Spleen (tissue), 11 donors: ENCODE measurements at regions not wholly inside any gene's neighbourhood (a gene's known extent, or its start where the extent isn't known, plus 50 kb on each side); places are given as distances from the start of the nearest gene placed in this dataset.

Experiments
- DNase-seq: peaks from one replicate; pipeline ENCODE4 v3.0.0-alpha.2; 2020
- H3K27ac ChIP-seq, 8 donors: fragments of 200-600 bp; sonication (generic) in 7 of 8; 1 replicate in 4 of 8; 2 replicates in 4 of 8; pipeline versions ENCODE4 v1.5.0 to v1.8.0; 2016 to 2021; ENCODE audit warnings: inconsistent platforms in 4 of 8, mild to moderate bottlenecking in 4 of 8, moderate library complexity in 1 of 8
- H3K27me3 ChIP-seq, 7 donors: fragments of 200-600 bp; sonication (generic) in 6 of 7; replicated peaks in 1 of 7; 1 replicate in 4 of 7; 2 replicates in 3 of 7; pipeline versions ENCODE4 v1.5.0 to v1.8.0; 2016 to 2021; ENCODE audit warnings: inconsistent platforms in 3 of 7, mild to moderate bottlenecking in 1 of 7
- H3K36me3 ChIP-seq, 6 donors: fragments of 200-600 bp; sonication (generic) in 5 of 6; 1 replicate in 4 of 6; 2 replicates in 2 of 6; pipeline versions ENCODE4 v1.5.0 to v1.8.0; 2016 to 2021; ENCODE audit warnings: inconsistent platforms in 2 of 6
- H3K4me1 ChIP-seq, 6 donors: fragments of 200-600 bp; sonication (generic) in 5 of 6; 1 replicate in 3 of 6; 2 replicates in 3 of 6; pipeline versions ENCODE4 v1.5.0 to v1.8.0; 2016 to 2021; ENCODE audit warnings: inconsistent platforms in 3 of 6
- H3K4me3 ChIP-seq, 8 donors: fragments of 200-600 bp; sonication (generic) in 7 of 8; 1 replicate in 4 of 8; 2 replicates in 4 of 8; pipeline versions ENCODE4 v1.5.0 to v1.8.0; 2016 to 2021; ENCODE audit warnings: inconsistent platforms in 4 of 8, mild to moderate bottlenecking in 4 of 8, moderate library complexity in 2 of 8
- H3K9me3 ChIP-seq, 8 donors: fragments of 200-600 bp; sonication (generic) in 7 of 8; 1 replicate in 4 of 8; 2 replicates in 4 of 8; pipeline versions ENCODE4 v1.5.0 to v1.8.0; 2016 to 2021; ENCODE audit warnings: inconsistent platforms in 4 of 8
- CTCF ChIP-seq, 11 experiments: fragments of 200-600 bp in 7 of 11; fragments of 450-650 bp in 4 of 11; sonication (generic) in 4 of 11; IDR thresholded peaks in 8 of 11; conservative IDR thresholded peaks in 3 of 11; 1 replicate in 7 of 11; 2 replicates in 4 of 11; pipeline versions ENCODE4 v1.4.0 to v1.8.0; 2016 to 2021; ENCODE audit warnings: antibody characterized with exemption in 11 of 11, inconsistent platforms in 4 of 11, mild to moderate bottlenecking in 1 of 11
- POLR2A ChIP-seq, 3 donors: fragments of 450-650 bp; IDR thresholded peaks; one replicate each; pipeline ENCODE4 v1.5.1; 2017; ENCODE audit warnings: antibody characterized with exemption in 3 of 3, mild to moderate bottlenecking in 1 of 3
- POLR2AphosphoS5 ChIP-seq, 3 donors: sonication (generic); formaldehyde crosslinking; IDR thresholded peaks; one replicate each; pipeline ENCODE4 v1.5.1; 2017; ENCODE audit warnings: antibody characterized with exemption in 3 of 3
- WGBS, 5 donors: extraction: QIAGEN DNeasy Blood & Tissue Kit in 3 of 5; methylation state at CpG; one replicate each; pipeline versions ENCODE4 v1.1.5 to v1.1.7; 2013 to 2018; 5-methylcytosine and 5-hydroxymethylcytosine counted together
- intact Hi-C: fragments of 100-400 bp; cut with DNase I; formaldehyde crosslinking; loops from one replicate; pipeline ENCODE4 v1.15.0; 2023; ENCODE audit warnings: low total_unique reads
- donor health status: healthy with polysubstance abuse.
- donor health status: DM: no; HTN: no; CAD: no; lungs with moderate emphysema.
- donor health status: DM: no; HTN: no; CAD: no.
- donor health status: Bipolar disorder and iron deficiency.
- donor health status: healthy.
- donor health status: DM: no; HTN: no; CAD: no.
- donor health status: DM: yes; HTN: yes; CAD: no.

DNA sequence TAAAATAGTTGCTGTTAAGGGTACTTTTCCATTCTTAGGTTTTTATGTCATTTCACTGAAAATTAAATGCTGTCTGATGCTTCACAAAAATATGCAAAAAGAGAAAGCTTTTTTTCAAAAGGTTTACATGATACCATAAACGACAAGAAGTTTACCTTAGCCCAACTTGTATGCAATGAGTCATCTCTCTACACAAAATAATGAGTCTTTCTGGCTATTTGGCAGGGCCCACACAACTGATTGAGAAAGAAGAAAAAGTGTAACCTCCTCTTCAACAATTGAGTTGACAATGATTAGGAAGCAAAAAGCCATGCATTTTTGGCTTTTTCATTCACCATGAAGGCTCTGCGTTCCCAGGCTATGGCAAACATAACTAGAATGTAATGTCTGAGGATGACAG, 165.4 kb upstream of the CPNE8 start:
- H3K4me1 ChIP-seq, result no peaks in the 10 kb centered on the region
- no peak overlapping the region for H3K4me3 ChIP-seq
- H3K27ac ChIP-seq, result no peak overlapping the region
- no peaks in the 10 kb centered on the region for H3K36me3 ChIP-seq
- intact Hi-C loops, result no loop called here
- no peak for TF ChIP-seq CTCF (IDR thresholded peaks at IDR 0.05 in 8 of 11, conservative IDR thresholded peaks at IDR 0.05 in 3 of 11)
- TF ChIP-seq POLR2AphosphoS5 (IDR thresholded peaks at IDR 0.05), result no peak
- TF ChIP-seq POLR2A (IDR thresholded peaks at IDR 0.05), result no peak
- H3K27me3 ChIP-seq, result no peaks in the 10 kb centered on the region
- WGBS, 5 donors, result 73 to 81% (median 77%) methylated on average over 2 of the region's 2 CpGs
- H3K9me3 ChIP-seq, result no peaks in the 10 kb centered on the region
- no peak for DNase-seq

DNA sequence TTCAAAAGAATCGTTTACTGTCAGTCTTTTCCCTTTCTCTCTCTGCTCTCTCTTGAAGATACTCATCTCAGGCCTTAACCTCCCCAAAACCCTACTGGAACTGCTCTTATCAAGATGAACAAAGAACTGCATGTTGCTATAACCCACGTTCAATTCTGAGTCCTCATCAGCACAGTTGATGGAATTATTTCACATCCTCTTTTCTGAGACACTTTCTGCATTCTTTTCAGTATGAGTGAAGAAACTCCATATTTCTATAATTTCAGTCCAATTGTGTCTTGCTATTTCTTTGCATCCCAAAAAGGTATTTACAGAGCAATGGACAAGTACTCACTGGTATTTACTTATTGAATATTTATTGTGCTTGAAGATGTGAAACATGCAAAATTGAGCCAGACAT, 160.1 kb upstream of the CPNE8 start:
- intact Hi-C loops, result no loop called here
- H3K4me3 ChIP-seq, result no peak overlapping the region

DNA sequence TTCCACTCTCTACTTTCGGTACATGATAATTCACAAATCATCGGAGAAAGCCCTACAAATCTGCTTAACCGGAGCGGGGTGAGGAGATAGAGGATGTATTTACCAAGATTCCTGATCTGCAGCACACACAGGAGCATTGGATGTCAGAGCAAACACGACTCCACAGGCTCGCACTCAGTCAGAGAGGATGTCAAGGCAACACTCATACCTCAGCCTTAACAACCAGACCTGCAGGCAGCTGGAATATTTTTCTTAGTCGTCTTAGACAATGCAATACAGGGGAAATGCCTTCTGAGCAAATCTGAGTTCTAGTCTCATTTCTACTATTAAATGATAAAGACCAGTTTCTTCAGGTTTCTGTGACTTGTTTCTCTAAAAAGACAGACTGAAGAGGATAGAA, 159.3 kb upstream of the CPNE8 start:
- TF ChIP-seq POLR2AphosphoS5 (IDR thresholded peaks at IDR 0.05), result no peak
- no peak for TF ChIP-seq CTCF (IDR thresholded peaks at IDR 0.05 in 8 of 11, conservative IDR thresholded peaks at IDR 0.05 in 3 of 11)
- no peak for TF ChIP-seq POLR2A (IDR thresholded peaks at IDR 0.05)
- WGBS, 5 donors, result 67 to 85% (median 73%) methylated on average over 7 of the region's 7 CpGs
- intact Hi-C loops, result no loop called here

More for the DNA sequence above, 160.1 kb upstream of the CPNE8 start:
- TF ChIP-seq POLR2AphosphoS5 (IDR thresholded peaks at IDR 0.05) (no peak), CTCF (IDR thresholded peaks at IDR 0.05 in 8 of 11, conservative IDR thresholded peaks at IDR 0.05 in 3 of 11) (no peak), POLR2A (IDR thresholded peaks at IDR 0.05) (no peak)
- WGBS, 5 donors, result 52 to 70% (median 59%) methylated on average over 2 of the region's 2 CpGs
- Histone ChIP-seq H3K36me3 (no peaks in the 10 kb centered on the region), H3K27ac (no peak overlapping the region), H3K4me1 (no peaks in the 10 kb centered on the region), H3K27me3 (no peaks in the 10 kb centered on the region), H3K9me3 (peaks cover 0 to 5% (median 0%) of the 10 kb centered on the region in 8 donors)
- no peak for DNase-seq

DNA sequence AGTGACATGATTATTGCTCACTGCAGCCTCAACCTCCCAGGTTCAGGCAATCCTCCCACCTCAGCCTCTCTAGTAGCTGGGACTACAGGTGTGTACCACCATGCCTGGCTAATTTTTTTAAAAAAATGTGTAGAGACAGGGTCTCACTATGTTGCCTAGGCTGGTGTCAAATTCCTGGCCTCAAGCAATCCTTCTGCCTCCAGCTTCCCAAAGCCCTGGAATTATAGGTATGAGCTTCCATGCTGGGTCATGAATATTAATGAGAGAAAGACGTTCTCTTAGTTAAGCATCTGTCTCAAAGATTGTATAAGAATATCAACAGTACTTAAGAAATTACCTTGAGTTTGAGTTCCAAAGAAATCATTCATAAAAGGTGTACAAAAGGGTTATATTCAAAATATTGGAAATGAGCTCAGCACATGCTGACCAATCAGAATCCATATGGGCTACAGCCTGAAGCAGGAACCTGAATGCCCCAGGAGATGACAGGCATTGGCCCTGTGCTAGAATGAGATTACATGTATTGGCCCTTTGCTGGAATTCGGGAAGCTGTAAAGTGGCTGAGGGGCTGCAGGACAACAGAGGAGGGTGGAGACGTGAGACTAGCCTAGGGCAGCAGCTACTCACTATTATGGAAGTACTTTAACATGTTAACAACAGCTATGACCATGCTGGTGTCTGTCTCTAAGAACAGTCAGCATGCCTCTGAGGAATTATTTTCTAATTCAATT, 157.0 kb upstream of the CPNE8 start:
- intact Hi-C loops, result no loop called here

More for the DNA sequence above, 159.3 kb upstream of the CPNE8 start:
- H3K27me3 ChIP-seq, result no peaks in the 10 kb centered on the region
- no peaks in the 10 kb centered on the region for H3K36me3 ChIP-seq
- H3K27ac ChIP-seq, result no peak overlapping the region
- DNase-seq, result no peak
- no peak overlapping the region for H3K4me3 ChIP-seq
- no peaks in the 10 kb centered on the region for H3K4me1 ChIP-seq
- peaks cover 0 to 8% (median 0%) of the 10 kb centered on the region in 8 donors for H3K9me3 ChIP-seq

More for the DNA sequence above, 157.0 kb upstream of the CPNE8 start:
- TF ChIP-seq POLR2AphosphoS5 (IDR thresholded peaks at IDR 0.05) (no peak), POLR2A (IDR thresholded peaks at IDR 0.05) (no peak), CTCF (IDR thresholded peaks at IDR 0.05 in 8 of 11, conservative IDR thresholded peaks at IDR 0.05 in 3 of 11) (no peak)
- Histone ChIP-seq H3K36me3 (no peaks in the 10 kb centered on the region), H3K4me3 (no peak overlapping the region), H3K27me3 (no peaks in the 10 kb centered on the region), H3K27ac (no peak overlapping the region), H3K9me3 (peaks cover 0 to 12% (median 0%) of the 10 kb centered on the region in 8 donors), H3K4me1 (no peaks in the 10 kb centered on the region)
- DNase-seq, result no peak
- WGBS, 5 donors, result 69 to 79% (median 73%) methylated on average over 3 of the region's 3 CpGs
